Ramos (cell line): ENCODE measurements at regions not wholly inside any gene's neighbourhood (a gene's known extent, or its start where the extent isn't known, plus 50 kb on each side); places are given as distances from the start of the nearest gene placed in this dataset.

Experiments used
- in situ Hi-C: fragments of 300-500 bp; cut with MboI; formaldehyde crosslinking; loops from one replicate; pipeline ENCODE4 v1.14.3; 2022; ENCODE audit warnings: low sequenced_read_pairs; ENCODE audit not compliant: unreplicated experiment

DNA sequence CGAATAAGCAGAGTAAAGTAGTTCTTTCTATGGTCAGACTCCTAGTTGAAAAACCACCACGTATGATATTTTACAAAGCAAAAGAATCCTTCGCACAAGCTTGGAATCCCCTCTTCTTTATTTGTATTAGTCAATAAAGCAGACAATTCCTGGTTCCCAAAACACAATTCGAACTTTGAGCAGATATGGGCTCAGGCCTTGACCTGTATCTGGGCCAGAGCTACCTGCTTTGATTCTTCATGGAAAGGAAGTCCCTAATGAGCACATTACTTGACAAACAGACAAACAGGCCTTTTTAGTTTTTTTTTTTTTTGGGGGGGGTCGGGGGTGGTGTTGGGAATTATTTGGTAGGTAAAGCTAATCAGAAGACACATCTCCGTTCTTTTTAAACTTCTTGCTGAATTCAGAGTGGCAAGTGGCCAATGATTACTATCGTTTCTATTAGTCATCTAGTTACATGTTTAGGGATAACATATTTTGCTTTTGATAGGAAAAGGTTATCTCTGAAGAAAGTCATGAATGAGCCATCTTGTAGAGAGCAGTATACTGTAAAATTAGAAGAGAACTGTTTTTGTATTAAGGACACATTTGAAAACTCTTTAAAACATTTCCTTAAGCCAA lies 116.6 kb upstream of the HMHB1 start:
- in situ Hi-C loops, result no loop called here

- in situ Hi-C loops, result no loop called here
Observed at GRCh38 chr5:143694357-143694756, 117.6 kb upstream of the HMHB1 start.

DNA sequence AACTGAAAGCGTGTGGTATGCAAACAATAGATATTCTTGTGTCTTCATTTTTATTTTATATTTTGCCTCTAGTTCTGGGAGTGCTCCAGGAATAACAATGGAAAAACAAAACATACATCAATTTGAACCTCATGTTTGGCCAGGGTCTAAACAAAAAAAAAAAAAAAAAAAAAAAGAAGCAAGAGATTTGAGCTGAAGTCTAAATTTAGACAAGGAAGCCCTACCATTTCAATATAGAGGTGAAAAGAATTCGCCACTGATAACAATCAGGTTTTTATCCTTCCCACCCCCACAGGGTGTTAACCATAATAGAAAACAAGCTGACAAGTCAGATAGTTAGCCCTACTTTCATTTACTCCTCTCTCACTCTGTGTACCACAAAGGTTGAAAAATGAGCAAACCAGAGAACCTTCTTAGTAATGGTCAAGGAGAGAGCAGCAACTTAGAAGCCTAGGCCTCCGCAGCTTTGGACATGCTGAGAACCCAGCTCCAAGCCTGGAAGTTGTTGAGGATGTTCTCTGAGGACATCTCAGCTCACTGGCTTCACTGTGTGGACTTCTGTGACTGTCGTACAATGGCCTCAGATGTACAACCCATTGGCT lies 118.2 kb upstream of the HMHB1 start:
- in situ Hi-C loops, result no loop called here

GRCh38 chr5:143692342-143692741 lies 119.6 kb upstream of the HMHB1 start:
- in situ Hi-C loops, result no loop called here

- in situ Hi-C loops, result no loop called here
Observed at GRCh38 chr5:143691945-143692290, 120.0 kb upstream of the HMHB1 start.

- in situ Hi-C loops, result no loop called here
Observed at GRCh38 chr5:143691287-143691944, 120.5 kb upstream of the HMHB1 start.

DNA sequence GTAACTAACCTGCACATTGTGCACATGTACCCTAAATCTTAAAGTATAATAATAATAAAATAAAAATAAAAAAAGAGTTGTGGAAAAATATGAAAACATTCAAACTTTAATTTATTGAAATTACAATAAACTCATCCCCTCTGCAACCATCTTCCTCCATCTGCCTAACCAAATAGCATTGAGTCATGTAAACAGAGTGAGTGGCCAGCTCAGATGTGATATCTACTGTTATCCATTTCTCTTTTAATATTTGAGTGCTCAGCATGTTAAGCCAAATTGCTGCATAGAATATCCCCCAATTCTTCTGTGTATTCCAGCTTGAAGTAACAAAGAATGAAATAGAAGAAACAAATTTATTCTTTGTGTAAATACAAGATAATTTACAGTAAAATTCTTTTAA lies 124.4 kb upstream of the HMHB1 start:
- in situ Hi-C loops, result no loop called here

DNA sequence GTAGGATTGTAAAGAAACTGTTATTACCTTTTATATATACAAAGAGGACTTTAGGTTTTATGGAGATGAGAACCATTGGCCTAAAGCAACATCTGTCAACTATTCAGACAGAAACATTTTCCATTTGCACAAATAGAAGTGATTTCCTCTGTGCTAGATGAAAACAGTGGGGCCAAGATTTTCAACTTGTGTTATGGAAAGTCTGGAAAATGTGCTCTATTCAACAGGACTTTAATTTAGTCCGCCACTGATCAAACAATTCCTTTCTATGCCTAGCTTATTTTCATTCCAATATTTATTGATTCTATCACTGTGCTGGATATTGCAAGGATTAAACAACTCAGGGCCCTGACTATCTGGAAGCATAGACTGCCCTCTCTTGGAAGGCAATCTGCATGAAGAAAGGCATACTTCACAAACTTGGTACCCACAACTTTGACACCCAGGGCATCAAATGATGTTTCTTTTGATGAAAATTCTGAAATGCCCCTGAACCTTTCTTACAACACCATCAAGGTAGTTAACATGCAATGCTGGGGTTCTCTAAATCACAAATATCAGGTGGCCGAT lies 126.6 kb upstream of the HMHB1 start:
- in situ Hi-C loops, result no loop called here

DNA sequence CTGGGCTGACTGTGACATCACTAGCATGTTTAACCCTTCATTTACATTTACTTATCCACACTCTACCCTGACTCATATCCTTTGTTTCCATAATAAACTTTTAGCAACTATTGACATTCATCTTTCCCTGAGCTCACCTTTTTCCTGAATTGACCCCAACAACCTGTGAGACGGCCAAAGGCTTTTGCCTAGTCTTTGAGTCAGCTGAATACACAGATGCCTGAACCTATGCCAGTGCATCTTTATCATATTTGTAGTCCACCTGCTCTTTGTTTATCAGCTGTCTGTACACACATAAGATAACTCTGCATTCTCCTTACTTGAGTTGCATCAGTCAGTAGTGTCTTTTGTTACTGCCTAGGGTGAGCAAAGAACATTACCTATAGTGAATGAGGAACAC lies 128.5 kb upstream of the HMHB1 start:
- in situ Hi-C loops, result no loop called here

GRCh38 chr5:143682929-143683386 lies 129.0 kb upstream of the HMHB1 start:
- in situ Hi-C loops, result no loop called here

GRCh38 chr5:143682246-143682905 lies 129.6 kb upstream of the HMHB1 start:
- in situ Hi-C loops, result no loop called here

- in situ Hi-C loops, result no loop called here
Observed at GRCh38 chr5:143680672-143681259, 131.2 kb upstream of the HMHB1 start.

DNA sequence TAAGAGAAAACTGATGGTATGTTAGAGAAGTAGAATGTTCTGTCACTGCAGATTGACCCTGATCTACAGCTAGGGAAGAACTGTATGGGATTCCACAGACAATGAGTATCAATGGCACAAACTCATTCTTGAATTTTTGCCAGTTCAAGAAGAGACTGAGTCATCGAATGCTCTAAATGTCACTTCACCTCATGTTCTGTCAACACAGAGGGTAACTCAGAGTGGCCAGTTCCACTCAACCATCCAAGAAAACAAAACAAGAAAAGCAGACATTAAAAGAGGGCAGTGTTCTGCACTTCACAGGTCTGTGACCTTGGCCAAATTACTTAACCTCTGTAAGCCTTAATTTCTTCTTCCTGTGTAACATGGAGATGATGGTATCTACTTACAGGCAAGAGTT lies 132.2 kb upstream of the HMHB1 start:
- in situ Hi-C loops, result no loop called here

DNA sequence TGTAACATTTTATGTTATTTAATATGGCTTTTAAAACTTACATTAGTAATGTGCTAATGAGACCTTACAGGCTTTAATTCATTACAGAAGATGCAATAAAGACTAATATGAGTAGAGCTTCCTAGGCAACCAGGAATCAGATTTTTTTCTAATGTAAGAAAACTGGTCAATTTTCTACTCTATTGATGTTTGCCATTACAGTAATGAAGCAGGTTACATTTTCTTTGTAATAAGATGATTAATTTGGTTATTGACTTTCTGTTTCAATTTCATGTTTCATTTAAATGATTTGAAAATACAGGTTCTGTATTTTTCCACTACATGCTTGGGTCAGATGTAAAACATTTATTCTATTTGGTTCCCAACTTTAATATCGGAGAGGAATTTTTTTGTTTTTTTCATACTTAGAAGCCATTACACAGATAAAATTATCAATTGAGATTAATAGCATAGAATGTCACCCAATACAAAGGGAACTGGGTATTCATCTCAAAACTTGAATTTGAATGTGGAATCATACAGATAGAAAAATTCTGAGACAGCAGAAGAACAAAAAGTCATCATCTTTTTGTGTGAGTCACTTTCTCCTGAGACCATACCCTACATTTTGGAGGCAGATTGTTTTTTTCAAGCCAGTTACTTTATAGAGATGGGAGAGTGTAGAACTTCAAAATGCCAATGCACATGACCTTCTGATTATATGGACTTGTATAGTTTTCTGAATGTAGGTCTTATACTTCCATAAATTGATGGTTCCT lies 133.6 kb upstream of the HMHB1 start:
- in situ Hi-C loops, result no loop called here

GRCh38 chr5:143677403-143677802 lies 134.6 kb upstream of the HMHB1 start:
- in situ Hi-C loops, result no loop called here

GRCh38 chr5:143676802-143677201 lies 135.2 kb upstream of the HMHB1 start:
- in situ Hi-C loops, result no loop called here

- in situ Hi-C loops, result no loop called here
Observed at GRCh38 chr5:143674469-143674786, 137.5 kb upstream of the HMHB1 start.

- in situ Hi-C loops, result no loop called here
Observed at GRCh38 chr5:143673676-143674468, 138.1 kb upstream of the HMHB1 start.

- in situ Hi-C loops, result no loop called here
Observed at GRCh38 chr5:143672806-143673205, 139.2 kb upstream of the HMHB1 start.
